Uterus (tissue), 3 donors: ENCODE measurements at regions not wholly inside any gene's neighbourhood (a gene's known extent, or its start where the extent isn't known, plus 50 kb on each side); places are given as distances from the start of the nearest gene placed in this dataset.

ENCODE experiments used
- DNase-seq, 2 donors: peaks; one replicate each; pipeline ENCODE4 v3.0.0-alpha.2; 2019 to 2020
- H3K27ac ChIP-seq, 2 donors: fragments of 200-600 bp; sonication (generic); 1 replicate in 1 of 2; 2 replicates in 1 of 2; pipeline ENCODE4 v1.5.1; 2016 to 2018
- H3K27me3 ChIP-seq, 2 donors: fragments of 200-600 bp; sonication (generic); one replicate each; pipeline ENCODE4 v1.5.1; 2018 to 2019; ENCODE audit warnings: control low read depth in 1 of 2
- H3K36me3 ChIP-seq, 2 donors: fragments of 200-600 bp; sonication (generic); one replicate each; pipeline ENCODE4 v1.5.1; 2019; ENCODE audit warnings: control low read depth in 1 of 2
- H3K4me1 ChIP-seq, 2 donors: fragments of 200-600 bp; sonication (generic); one replicate each; pipeline ENCODE4 v1.5.1; 2018 to 2019; ENCODE audit warnings: control low read depth in 1 of 2
- H3K4me3 ChIP-seq, 2 donors: fragments of 200-600 bp; sonication (generic); 1 replicate in 1 of 2; 2 replicates in 1 of 2; pipeline ENCODE4 v1.5.1; 2018 to 2019; ENCODE audit warnings: mild to moderate bottlenecking in 1 of 2
- H3K9me3 ChIP-seq, 2 donors: fragments of 200-600 bp; sonication (generic); one replicate each; pipeline ENCODE4 v1.5.1; 2019; ENCODE audit warnings: control low read depth in 1 of 2
- CTCF ChIP-seq, 4 experiments: fragments of 200-600 bp in 2 of 4; fragments of 450-650 bp in 2 of 4; sonication (generic) in 2 of 4; IDR thresholded peaks; one replicate each; pipeline ENCODE4 v1.5.1; 2016 to 2019; ENCODE audit warnings: antibody characterized with exemption in 4 of 4, mild to moderate bottlenecking in 2 of 4, moderate library complexity in 1 of 4
- POLR2A ChIP-seq, 2 donors: fragments of 450-650 bp; IDR thresholded peaks; one replicate each; pipeline ENCODE4 v1.6.1; 2016; ENCODE audit warnings: antibody characterized with exemption in 2 of 2, mild to moderate bottlenecking in 1 of 2, moderate library complexity in 1 of 2
- intact Hi-C: fragments of 100-400 bp; cut with DNase I; formaldehyde crosslinking; loops from one replicate; pipeline ENCODE4 v1.15.1; 2023; ENCODE audit warnings: low total_unique reads
- donor health status: DM: yes; HTN: yes; CAD: no.

- intact Hi-C loops = no loop called here
- no peak for DNase-seq
- Histone ChIP-seq H3K36me3 (no peaks in the 10 kb centered on the region), H3K9me3 (no peaks in the 10 kb centered on the region), H3K4me1 (no peaks in the 10 kb centered on the region), H3K27ac (no peak overlapping the region), H3K4me3 (no peak overlapping the region), H3K27me3 (no peaks in the 10 kb centered on the region)
- no peak for TF ChIP-seq CTCF (IDR thresholded peaks at IDR 0.05)
- TF ChIP-seq POLR2A (IDR thresholded peaks at IDR 0.05) = no peak
These were observed 246.3 kb upstream of the SIX2 start for GRCh38 chr2:45255563-45255962.

- Histone ChIP-seq H3K27ac (no peak overlapping the region), H3K27me3 (no peaks in the 10 kb centered on the region), H3K4me1 (no peaks in the 10 kb centered on the region), H3K4me3 (no peak overlapping the region), H3K36me3 (no peaks in the 10 kb centered on the region), H3K9me3 (no peaks in the 10 kb centered on the region)
- intact Hi-C loops = no loop called here
- no peak for TF ChIP-seq CTCF (IDR thresholded peaks at IDR 0.05)
- no peak for TF ChIP-seq POLR2A (IDR thresholded peaks at IDR 0.05)
- DNase-seq = no peak
These were observed 244.8 kb upstream of the SIX2 start for GRCh38 chr2:45254025-45254424.

GRCh38 chr2:45253151-45253550 lies 243.9 kb upstream of the SIX2 start:
- Histone ChIP-seq H3K9me3 (no peaks in the 10 kb centered on the region), H3K36me3 (no peaks in the 10 kb centered on the region), H3K4me1 (no peaks in the 10 kb centered on the region), H3K27ac (no peak overlapping the region), H3K27me3 (no peaks in the 10 kb centered on the region), H3K4me3 (no peak overlapping the region)
- DNase-seq = no peak
- no peak for TF ChIP-seq POLR2A (IDR thresholded peaks at IDR 0.05)
- no peak for TF ChIP-seq CTCF (IDR thresholded peaks at IDR 0.05)
- intact Hi-C loops = no loop called here

- intact Hi-C loops = no loop called here
- H3K27ac ChIP-seq = no peak overlapping the region
- TF ChIP-seq POLR2A (IDR thresholded peaks at IDR 0.05) (no peak), CTCF (IDR thresholded peaks at IDR 0.05) (no peak)
- H3K4me3 ChIP-seq = no peak overlapping the region
- no peaks in the 10 kb centered on the region for H3K9me3 ChIP-seq
- H3K36me3 ChIP-seq = no peaks in the 10 kb centered on the region
- no peaks in the 10 kb centered on the region for H3K27me3 ChIP-seq
- H3K4me1 ChIP-seq = no peaks in the 10 kb centered on the region
- no peak for DNase-seq
These were observed 240.9 kb upstream of the SIX2 start for GRCh38 chr2:45250176-45250575.

GRCh38 chr2:45248214-45248613 lies 239.0 kb upstream of the SIX2 start:
- Histone ChIP-seq H3K4me3 (no peak overlapping the region), H3K4me1 (no peaks in the 10 kb centered on the region), H3K27ac (no peak overlapping the region), H3K27me3 (no peaks in the 10 kb centered on the region), H3K9me3 (no peaks in the 10 kb centered on the region), H3K36me3 (no peaks in the 10 kb centered on the region)
- TF ChIP-seq CTCF (IDR thresholded peaks at IDR 0.05) = no peak
- no peak for TF ChIP-seq POLR2A (IDR thresholded peaks at IDR 0.05)
- intact Hi-C loops = no loop called here
- no peak for DNase-seq
